PC-9 (cell line): ENCODE measurements at regions not wholly inside any gene's neighbourhood (a gene's known extent, or its start where the extent isn't known, plus 50 kb on each side); places are given as distances from the start of the nearest gene placed in this dataset.

ENCODE experiments used
- EZH2 ChIP-seq: fragments of 200-600 bp; sonication (generic); IDR thresholded peaks from 2 replicates; pipeline ENCODE4 v1.8.0; 2017; ENCODE audit warnings: antibody characterized with exemption, low read depth
- TF ChIP-seq, protein P1 (sequence below): fragments of 200-600 bp; sonication (generic); conservative IDR thresholded peaks from 2 replicates; pipeline ENCODE4 v1.6.1; 2017; ENCODE audit warnings: mixed run types, antibody characterized with exemption, mild to moderate bottlenecking, moderate library complexity

DNA sequence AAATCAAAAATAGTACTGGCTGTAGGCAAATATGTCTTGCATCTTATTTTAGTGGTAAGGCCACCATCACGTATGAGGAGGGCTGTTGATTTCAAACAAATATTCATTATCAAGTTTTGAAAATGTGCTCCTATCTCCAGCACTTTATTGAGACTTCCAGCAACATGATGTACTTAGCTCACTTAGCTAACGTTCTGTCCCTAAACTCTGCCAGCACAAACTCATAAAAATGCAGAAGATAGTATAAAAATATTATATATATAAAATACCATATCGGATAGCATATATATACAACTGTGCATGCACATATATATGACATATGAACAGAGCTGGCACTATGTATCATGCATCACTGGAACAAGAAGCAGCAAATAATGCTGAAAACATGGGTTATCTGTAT, 762.3 kb downstream of the C6orf118 start:
- TF ChIP-seq, protein P1, sequence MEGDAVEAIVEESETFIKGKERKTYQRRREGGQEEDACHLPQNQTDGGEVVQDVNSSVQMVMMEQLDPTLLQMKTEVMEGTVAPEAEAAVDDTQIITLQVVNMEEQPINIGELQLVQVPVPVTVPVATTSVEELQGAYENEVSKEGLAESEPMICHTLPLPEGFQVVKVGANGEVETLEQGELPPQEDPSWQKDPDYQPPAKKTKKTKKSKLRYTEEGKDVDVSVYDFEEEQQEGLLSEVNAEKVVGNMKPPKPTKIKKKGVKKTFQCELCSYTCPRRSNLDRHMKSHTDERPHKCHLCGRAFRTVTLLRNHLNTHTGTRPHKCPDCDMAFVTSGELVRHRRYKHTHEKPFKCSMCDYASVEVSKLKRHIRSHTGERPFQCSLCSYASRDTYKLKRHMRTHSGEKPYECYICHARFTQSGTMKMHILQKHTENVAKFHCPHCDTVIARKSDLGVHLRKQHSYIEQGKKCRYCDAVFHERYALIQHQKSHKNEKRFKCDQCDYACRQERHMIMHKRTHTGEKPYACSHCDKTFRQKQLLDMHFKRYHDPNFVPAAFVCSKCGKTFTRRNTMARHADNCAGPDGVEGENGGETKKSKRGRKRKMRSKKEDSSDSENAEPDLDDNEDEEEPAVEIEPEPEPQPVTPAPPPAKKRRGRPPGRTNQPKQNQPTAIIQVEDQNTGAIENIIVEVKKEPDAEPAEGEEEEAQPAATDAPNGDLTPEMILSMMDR = no peak
- no peak for TF ChIP-seq EZH2
